ENCODE measurements at regions not wholly inside any gene's neighbourhood (a gene's known extent, or its start where the extent isn't known, plus 50 kb on each side); places are given as distances from the start of the nearest gene placed in this dataset.

- Histone ChIP-seq H3K9me3 (no peaks in the 10 kb centered on the region), H3K27ac (no peak overlapping the region), H3K36me3 (no peaks in the 10 kb centered on the region), H3K4me1 (peaks cover 0 to 7% (median 0%) of the 10 kb centered on the region in 4 donors), H3K4me3 (no peak overlapping the region), H3K27me3 (no peaks in the 10 kb centered on the region)
- TF ChIP-seq POLR2A (IDR thresholded peaks at IDR 0.05) (no peak), CTCF (IDR thresholded peaks at IDR 0.05) (no peak)
- no peak for DNase-seq
Observed at GRCh38 chr2:55106148-55106547, 55.9 kb upstream of the RTN4 start.

- Histone ChIP-seq H3K36me3 (no peaks in the 10 kb centered on the region), H3K4me3 (no peak overlapping the region), H3K27me3 (no peaks in the 10 kb centered on the region), H3K4me1 (peaks cover 0 to 10% (median 0%) of the 10 kb centered on the region in 4 donors), H3K27ac (no peak overlapping the region), H3K9me3 (no peaks in the 10 kb centered on the region)
- no peak for TF ChIP-seq POLR2A (IDR thresholded peaks at IDR 0.05)
- TF ChIP-seq CTCF (IDR thresholded peaks at IDR 0.05) = no peak
- no peak for DNase-seq
Observed at GRCh38 chr2:55105456-55105855, 55.2 kb upstream of the RTN4 start.

- no peaks in the 10 kb centered on the region for H3K9me3 ChIP-seq
- no peaks in the 10 kb centered on the region for H3K27me3 ChIP-seq
- no peak for DNase-seq
- no peaks in the 10 kb centered on the region for H3K36me3 ChIP-seq
- no peak overlapping the region for H3K27ac ChIP-seq
- no peak overlapping the region for H3K4me3 ChIP-seq
- H3K4me1 ChIP-seq = peaks cover 0 to 11% (median 0%) of the 10 kb centered on the region in 4 donors
- TF ChIP-seq CTCF (IDR thresholded peaks at IDR 0.05) (no peak), POLR2A (IDR thresholded peaks at IDR 0.05) (no peak)
Observed at GRCh38 chr2:55103046-55103445, 52.8 kb upstream of the RTN4 start.

- H3K36me3 ChIP-seq = no peaks in the 10 kb centered on the region
- no peaks in the 10 kb centered on the region for H3K9me3 ChIP-seq
- no peak for DNase-seq
- H3K27ac ChIP-seq = peak overlapping the region in 3 of 4 donors; percentile 17 to 56 (median 29)
- no peaks in the 10 kb centered on the region for H3K27me3 ChIP-seq
- TF ChIP-seq CTCF (IDR thresholded peaks at IDR 0.05) (no peak), POLR2A (IDR thresholded peaks at IDR 0.05) (no peak)
- no peak overlapping the region for H3K4me3 ChIP-seq
- H3K4me1 ChIP-seq = peaks cover 0 to 16% (median 0%) of the 10 kb centered on the region in 4 donors
Observed at GRCh38 chr2:55102056-55102812, 52.0 kb upstream of the RTN4 start.

- Histone ChIP-seq H3K27ac (peak overlapping the region in 2 of 4 donors; percentile 3 to 77), H3K4me1 (peaks cover 0 to 19% (median 0%) of the 10 kb centered on the region in 4 donors)
Observed at GRCh38 chr2:55101466-55101865, 51.2 kb upstream of the RTN4 start.

More at GRCh38 chr2:55101466-55101865, 51.2 kb upstream of the RTN4 start:
- H3K36me3 ChIP-seq = no peaks in the 10 kb centered on the region
- DNase-seq = no peak
- H3K9me3 ChIP-seq = no peaks in the 10 kb centered on the region
- TF ChIP-seq CTCF (IDR thresholded peaks at IDR 0.05) (no peak), POLR2A (IDR thresholded peaks at IDR 0.05) (no peak)
- H3K27me3 ChIP-seq = no peaks in the 10 kb centered on the region
- H3K4me3 ChIP-seq = no peak overlapping the region

Measured in Peyer's patch (tissue), 4 donors.